SK-N-SH (cell line): ENCODE measurements at regions not wholly inside any gene's neighbourhood (a gene's known extent, or its start where the extent isn't known, plus 50 kb on each side); places are given as distances from the start of the nearest gene placed in this dataset.

ENCODE experiments used
- CTCF ChIA-PET: fragments of 300-600, 350-600 bp; formaldehyde crosslinking; extraction: SDS; loops from one replicate; lab custom pipeline; 2021; lab: Yijun Ruan, JAX
- POLR2A ChIA-PET: fragments of 350-600 bp; sonication (Branson Sonifier 250); formaldehyde crosslinking; extraction: SDS; loops from one replicate; lab custom pipeline; 2020; ENCODE audit warnings: antibody characterized with exemption, inconsistent platforms; lab: Yijun Ruan, JAX
- DNase-seq: peaks from one replicate; pipeline ENCODE4 v3.0.0; 2012
- H2AFZ ChIP-seq: fragments of 200-600 bp; sonication (generic); 2 replicates; pipeline ENCODE4 v1.8.1; 2016; ENCODE audit warnings: antibody characterized with exemption, mild to moderate bottlenecking, low read depth
- H3F3A ChIP-seq: fragments of 200-600 bp; sonication (generic); replicated peaks from 2 replicates; pipeline ENCODE3; 2016; ENCODE audit warnings: antibody characterized with exemption, mild to moderate bottlenecking; ENCODE audit not compliant: insufficient read depth
- H3K27ac ChIP-seq, 2 experiments: fragments of 200-500 bp in 1 of 2; fragments of 200-600 bp in 1 of 2; sonication (Bioruptor generic) in 1 of 2; sonication (generic), shearing (Covaris generic) in 1 of 2; 2 replicates each; pipeline versions ENCODE4 v1.5.1 to v1.6.1; 2014 to 2016; ENCODE audit warnings: low read depth in 2 of 2, inconsistent platforms in 1 of 2, low read length in 1 of 2, mild to moderate bottlenecking in 1 of 2, mixed read lengths in 1 of 2
- H3K27me3 ChIP-seq: fragments of 200-600 bp; sonication (generic), shearing (Covaris generic); 2 replicates; pipeline ENCODE4 v1.6.1; 2016; ENCODE audit warnings: mixed run types; ENCODE audit not compliant: insufficient read depth
- H3K36me3 ChIP-seq, 2 experiments: fragments of 200-500 bp in 1 of 2; fragments of 200-600 bp in 1 of 2; sonication (Bioruptor generic) in 1 of 2; sonication (generic) in 1 of 2; replicated peaks in 1 of 2; 2 replicates each; pipeline versions ENCODE3 to v1.5.1; 2014 to 2016; ENCODE audit warnings: low read length in 1 of 2, mild to moderate bottlenecking in 1 of 2; ENCODE audit not compliant: insufficient read depth in 2 of 2, control insufficient read depth in 1 of 2
- H3K4me1 ChIP-seq, 2 experiments: fragments of 200-500 bp in 1 of 2; fragments of 200-600 bp in 1 of 2; sonication (Bioruptor generic) in 1 of 2; sonication (generic), shearing (Covaris generic) in 1 of 2; 2 replicates each; pipeline versions ENCODE4 v1.5.1 to v1.6.1; 2014 to 2016; ENCODE audit warnings: low read depth in 1 of 2, low read length in 1 of 2, mixed run types in 1 of 2; ENCODE audit not compliant: insufficient read depth in 2 of 2, control insufficient read depth in 1 of 2
- H3K4me2 ChIP-seq: fragments of 200-600 bp; sonication (generic), shearing (Covaris generic); 2 replicates; pipeline ENCODE4 v1.6.1; 2017; ENCODE audit warnings: mixed run types
- H3K4me3 ChIP-seq, 2 experiments: fragments of 200-500 bp in 1 of 2; fragments of 200-600 bp in 1 of 2; sonication (Bioruptor generic) in 1 of 2; sonication (generic), shearing (Covaris generic) in 1 of 2; 2 replicates each; pipeline versions ENCODE4 v1.5.1 to v1.8.1; 2014 to 2016; ENCODE audit warnings: low read depth in 2 of 2, inconsistent platforms in 1 of 2, low read length in 1 of 2, mild to moderate bottlenecking in 1 of 2, mixed read lengths in 1 of 2, moderate library complexity in 1 of 2
- H3K79me2 ChIP-seq: fragments of 200-600 bp; sonication (generic); 2 replicates; pipeline ENCODE4 v1.8.1; 2017; ENCODE audit warnings: mild to moderate bottlenecking; ENCODE audit not compliant: insufficient read depth
- H3K9ac ChIP-seq: fragments of 200-600 bp; sonication (generic); 2 replicates; pipeline ENCODE4 v1.6.1; 2017; ENCODE audit warnings: mixed run types
- H3K9me2 ChIP-seq: fragments of 200-600 bp; sonication (generic); 2 replicates; pipeline ENCODE4 v1.6.1; 2017; ENCODE audit warnings: mixed run types
- H3K9me3 ChIP-seq: fragments of 200-600 bp; sonication (generic); 2 replicates; pipeline ENCODE4 v1.6.1; 2017; ENCODE audit warnings: mixed run types, mild to moderate bottlenecking, moderate library complexity
- H4K20me1 ChIP-seq: fragments of 200-600 bp; sonication (generic); 2 replicates; pipeline ENCODE4 v1.6.1; 2017; ENCODE audit warnings: mild to moderate bottlenecking, mixed run types; ENCODE audit not compliant: insufficient read depth
- MEF2A ChIP-seq: IDR thresholded peaks from 2 replicates; pipeline ENCODE4 v1.4.0; 2012; ENCODE audit warnings: low read depth, borderline replicate concordance
- POLR2AphosphoS5 ChIP-seq: IDR thresholded peaks from 2 replicates; pipeline ENCODE4 v1.6.1; 2012; ENCODE audit warnings: low read depth, low read length
- RXRA ChIP-seq: IDR thresholded peaks from 2 replicates; pipeline ENCODE4 v1.4.0; 2012; ENCODE audit warnings: low read depth, mild to moderate bottlenecking, borderline replicate concordance
- SIN3A ChIP-seq: IDR thresholded peaks from 2 replicates; pipeline ENCODE4 v1.6.1; 2012; ENCODE audit warnings: low read depth, mild to moderate bottlenecking, low read length, moderate library complexity, borderline replicate concordance
- SMC3 ChIP-seq: IDR thresholded peaks from 2 replicates; pipeline ENCODE4 v1.6.1; 2012; ENCODE audit warnings: low read depth, low read length, improper control_type of control experiment
- TAF1 ChIP-seq: IDR thresholded peaks from 2 replicates; pipeline ENCODE4 v1.6.1; 2012; ENCODE audit warnings: low read depth, mild to moderate bottlenecking, low read length, moderate library complexity, borderline replicate concordance
- YY1 ChIP-seq: IDR thresholded peaks from 2 replicates; pipeline ENCODE4 v1.4.0; 2012; ENCODE audit warnings: low read depth, mild to moderate bottlenecking
- WGBS: methylation state at CpG from one replicate; pipeline ENCODE4 v1.1.6; 2017; ENCODE audit warnings: low lambda C conversion rate; 5-methylcytosine and 5-hydroxymethylcytosine counted together
- TF ChIP-seq, protein P1 (sequence below): IDR thresholded peaks from 2 replicates; pipeline ENCODE4; 2012
- TF ChIP-seq, protein P2 (sequence below): fragments of 150-350 bp; IDR thresholded peaks from 2 replicates; pipeline ENCODE4 v1.6.1; 2016; ENCODE audit warnings: mild to moderate bottlenecking, low read depth, low read length

DNA sequence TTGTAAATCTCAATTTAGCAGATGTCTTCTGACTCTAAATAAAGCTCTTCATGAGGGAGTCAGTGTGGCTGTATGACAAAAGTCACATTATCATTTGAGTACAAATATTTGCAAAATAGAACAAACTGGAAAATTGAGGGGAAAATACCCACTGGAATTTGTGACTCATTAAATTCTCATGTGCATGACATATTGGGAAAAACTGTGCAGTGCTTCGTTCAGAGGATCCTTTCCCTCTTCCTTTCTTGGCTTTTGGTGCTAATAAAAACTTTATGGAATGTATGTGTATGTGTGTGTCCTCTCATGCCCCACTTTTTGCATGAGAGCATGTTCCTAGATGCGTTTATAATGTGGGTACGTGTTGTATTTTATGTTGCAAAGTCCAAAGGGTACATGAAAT, 267.8 kb downstream of the KTN1 start (continued):
- TF ChIP-seq, protein P1, sequence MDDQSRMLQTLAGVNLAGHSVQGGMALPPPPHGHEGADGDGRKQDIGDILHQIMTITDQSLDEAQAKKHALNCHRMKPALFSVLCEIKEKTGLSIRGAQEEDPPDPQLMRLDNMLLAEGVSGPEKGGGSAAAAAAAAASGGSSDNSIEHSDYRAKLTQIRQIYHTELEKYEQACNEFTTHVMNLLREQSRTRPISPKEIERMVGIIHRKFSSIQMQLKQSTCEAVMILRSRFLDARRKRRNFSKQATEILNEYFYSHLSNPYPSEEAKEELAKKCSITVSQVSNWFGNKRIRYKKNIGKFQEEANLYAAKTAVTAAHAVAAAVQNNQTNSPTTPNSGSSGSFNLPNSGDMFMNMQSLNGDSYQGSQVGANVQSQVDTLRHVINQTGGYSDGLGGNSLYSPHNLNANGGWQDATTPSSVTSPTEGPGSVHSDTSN = no peak
- no peak for TF ChIP-seq SIN3A
- TF ChIP-seq, protein P2, sequence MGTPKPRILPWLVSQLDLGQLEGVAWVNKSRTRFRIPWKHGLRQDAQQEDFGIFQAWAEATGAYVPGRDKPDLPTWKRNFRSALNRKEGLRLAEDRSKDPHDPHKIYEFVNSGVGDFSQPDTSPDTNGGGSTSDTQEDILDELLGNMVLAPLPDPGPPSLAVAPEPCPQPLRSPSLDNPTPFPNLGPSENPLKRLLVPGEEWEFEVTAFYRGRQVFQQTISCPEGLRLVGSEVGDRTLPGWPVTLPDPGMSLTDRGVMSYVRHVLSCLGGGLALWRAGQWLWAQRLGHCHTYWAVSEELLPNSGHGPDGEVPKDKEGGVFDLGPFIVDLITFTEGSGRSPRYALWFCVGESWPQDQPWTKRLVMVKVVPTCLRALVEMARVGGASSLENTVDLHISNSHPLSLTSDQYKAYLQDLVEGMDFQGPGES = no peak
- no peak for TF ChIP-seq RXRA
- TF ChIP-seq, all 33 proteins: peak for 0

DNA sequence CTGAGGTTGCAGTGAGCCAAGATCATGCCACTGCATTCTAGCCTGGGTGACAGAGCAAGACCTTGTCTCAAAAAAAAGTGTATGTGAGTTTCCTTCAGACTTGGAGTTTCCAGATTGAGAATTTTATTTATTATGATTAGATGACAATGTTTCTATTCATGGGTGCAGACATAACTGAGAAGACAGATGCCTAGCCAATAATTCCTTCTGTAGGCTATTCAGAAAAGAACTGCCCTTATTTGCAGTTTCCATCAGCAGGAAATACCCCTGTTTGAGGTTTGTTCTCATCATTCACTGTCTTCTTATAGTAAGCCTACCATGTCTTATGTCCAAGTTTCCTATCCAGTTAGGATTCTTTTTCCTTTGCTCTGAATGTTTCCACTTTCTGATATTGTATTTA, 269.0 kb downstream of the KTN1 start:
- DNase-seq = no peak
- H2AFZ ChIP-seq = no peak overlapping the region
- H3K27ac ChIP-seq = no peak overlapping the region
- no peaks in the 10 kb centered on the region; a peak in 1 of 4 replicates for H3K4me1 ChIP-seq
- H3K36me3 ChIP-seq = no peaks in the 10 kb centered on the region
- no peaks in the 10 kb centered on the region for H3F3A ChIP-seq
- H3K9ac ChIP-seq = no peak overlapping the region
- no peak overlapping the region for H3K4me2 ChIP-seq
- no peaks in the 10 kb centered on the region for H3K9me3 ChIP-seq
- TF ChIP-seq YY1 (no peak), MEF2A (no peak), SMC3 (no peak), POLR2AphosphoS5 (no peak), TAF1 (no peak)
- no peak overlapping the region for H3K4me3 ChIP-seq
- no peaks in the 10 kb centered on the region for H3K79me2 ChIP-seq
- no peaks in the 10 kb centered on the region for H3K27me3 ChIP-seq
- no peaks in the 10 kb centered on the region for H4K20me1 ChIP-seq
- no peaks in the 10 kb centered on the region for H3K9me2 ChIP-seq
- ChIA-PET CTCF (no interaction called here), POLR2A (no interaction called here)

DNA sequence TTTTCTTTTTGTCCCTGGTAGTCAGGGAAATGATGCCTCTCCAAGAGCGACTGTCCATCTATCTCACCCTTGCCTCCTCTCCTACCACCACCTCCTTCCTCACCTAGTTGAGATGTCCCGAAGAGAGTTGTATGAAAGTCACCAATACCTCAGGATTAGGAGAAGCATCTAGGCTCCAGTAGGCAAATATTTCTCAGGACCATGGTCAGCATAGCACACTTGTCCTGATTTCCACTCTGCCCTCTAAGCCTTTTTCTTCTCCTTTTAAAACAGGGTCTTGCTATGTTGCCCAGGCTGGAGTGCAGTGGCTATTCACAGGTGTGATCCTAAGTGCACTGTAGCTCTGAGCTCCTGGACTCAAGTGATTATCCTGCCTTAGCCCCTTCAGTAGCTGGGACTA, 268.4 kb upstream of the PELI2 start:
- Histone ChIP-seq H3K79me2 (no peaks in the 10 kb centered on the region), H2AFZ (no peak overlapping the region), H3K36me3 (no peaks in the 10 kb centered on the region), H3K4me2 (no peak overlapping the region), H3K9me2 (no peaks in the 10 kb centered on the region), H3K9me3 (no peaks in the 10 kb centered on the region), H3K4me1 (no peaks in the 10 kb centered on the region; a peak in 1 of 4 replicates), H3K27me3 (no peaks in the 10 kb centered on the region), H3K9ac (no peak overlapping the region), H4K20me1 (no peaks in the 10 kb centered on the region), H3K27ac (no peak overlapping the region), H3F3A (no peaks in the 10 kb centered on the region), H3K4me3 (no peak overlapping the region)
- POLR2A ChIA-PET = no interaction called here
- no peak for TF ChIP-seq POLR2AphosphoS5
- WGBS = 26% methylated on average over 2 of the region's 2 CpGs
- no peak for DNase-seq
- CTCF ChIA-PET = interaction anchor here (0.7 to 0.8 kb wide), 2 partner anchors 15 to 1574 kb away, joined by 3 read pairs; no protein-coding TSS in a partner anchor
